NCI-H2227 (cell line): ENCODE measurements at regions not wholly inside any gene's neighbourhood (a gene's known extent, or its start where the extent isn't known, plus 50 kb on each side); places are given as distances from the start of the nearest gene placed in this dataset.

Experiments used
- DNase-seq: peaks from one replicate; lab custom pipeline; 2025; ENCODE audit not compliant: unreplicated experiment; lab: John Stamatoyannopoulos, UW

- DNase-seq, result no peak
Measured at GRCh38 chr2:105573490-105573889, 171.2 kb upstream of the NCK2 start.

- no peak for DNase-seq
Measured at GRCh38 chr2:105571445-105571987, 172.7 kb upstream of the FHL2 start.

GRCh38 chr2:105570757-105571156 lies 171.9 kb upstream of the FHL2 start:
- no peak for DNase-seq

- DNase-seq, result no peak
Measured at GRCh38 chr2:105570326-105570725, 171.5 kb upstream of the FHL2 start.

- DNase-seq, result no peak
Measured at GRCh38 chr2:105569606-105570005, 170.8 kb upstream of the FHL2 start.

- DNase-seq, result no peak
Measured at GRCh38 chr2:105567996-105568494, 169.2 kb upstream of the FHL2 start.

GRCh38 chr2:105563000-105563719 lies 164.3 kb upstream of the FHL2 start:
- no peak for DNase-seq

GRCh38 chr2:105561401-105561800 lies 162.6 kb upstream of the FHL2 start:
- no peak for DNase-seq

GRCh38 chr2:105560157-105560556 lies 161.3 kb upstream of the FHL2 start:
- DNase-seq, result no peak

- DNase-seq, result no peak
Measured at GRCh38 chr2:105557021-105557920, 158.4 kb upstream of the FHL2 start.

GRCh38 chr2:105556366-105556765 lies 157.5 kb upstream of the FHL2 start:
- DNase-seq, result no peak

GRCh38 chr2:105554235-105554634 lies 155.4 kb upstream of the FHL2 start:
- DNase-seq, result no peak

GRCh38 chr2:105553538-105554196 lies 154.8 kb upstream of the FHL2 start:
- no peak for DNase-seq

- DNase-seq, result no peak
Measured at GRCh38 chr2:105546628-105546974, 147.8 kb upstream of the FHL2 start.

GRCh38 chr2:105545730-105546627 lies 147.1 kb upstream of the FHL2 start:
- DNase-seq, result peak; percentile 59

- DNase-seq, result no peak
Measured at GRCh38 chr2:105544591-105545377, 145.9 kb upstream of the FHL2 start.

GRCh38 chr2:105541189-105542050 lies 142.6 kb upstream of the FHL2 start:
- DNase-seq, result no peak

GRCh38 chr2:105540642-105541041 lies 141.8 kb upstream of the FHL2 start:
- DNase-seq, result no peak

- DNase-seq, result no peak
Measured at GRCh38 chr2:105539331-105539730, 140.5 kb upstream of the FHL2 start.
